Cerebellar cortex (tissue), 1 donor: ENCODE measurements at regions not wholly inside any gene's neighbourhood (a gene's known extent, or its start where the extent isn't known, plus 50 kb on each side); places are given as distances from the start of the nearest gene placed in this dataset.
"Not testable (repeated sequence)": the region's sequence is repeated elsewhere in the genome, so short reads cannot be mapped to it uniquely, and the experiment has no call there.

Experiments
- DNase-seq: peaks from one replicate; pipeline ENCODE4 v3.0.0-alpha.2; 2015; ENCODE audit warnings: low spot score

GRCh38 chr4:52512291-52512690 lies 146.8 kb downstream of the USP46 start:
- no peak for DNase-seq

- not testable (repeated sequence) for DNase-seq
Measured at GRCh38 chr4:52522093-52522492, 137.0 kb downstream of the USP46 start.

GRCh38 chr4:52529983-52530382 lies 129.1 kb downstream of the USP46 start:
- no peak for DNase-seq

- DNase-seq = no peak
Measured at GRCh38 chr4:52535793-52536192, 123.3 kb downstream of the USP46 start.
